ENCODE measurements at regions not wholly inside any gene's neighbourhood (a gene's known extent, or its start where the extent isn't known, plus 50 kb on each side); places are given as distances from the start of the nearest gene placed in this dataset.

DNA sequence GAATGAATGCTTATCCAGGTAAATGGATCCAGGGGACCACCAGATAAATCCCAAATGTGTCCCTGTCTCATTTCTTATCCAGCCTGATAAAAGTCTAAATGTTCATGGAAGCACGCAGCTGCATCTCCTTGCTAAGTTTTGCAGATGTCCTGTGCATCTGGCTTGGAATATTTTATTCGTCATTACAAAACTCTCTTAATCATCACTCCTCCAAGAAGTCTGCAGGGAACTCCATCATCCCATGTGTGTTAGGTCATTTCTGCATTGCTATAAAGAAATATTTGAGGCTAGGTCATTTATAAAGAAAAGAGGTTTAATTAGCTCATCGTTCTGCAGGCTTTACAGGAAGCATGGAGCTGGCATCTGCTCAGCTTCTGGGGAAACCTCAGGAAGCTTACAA lies 297.2 kb downstream of the HS3ST1 start:
- Histone ChIP-seq H3K27me3 (ENCODE audit: insufficient read depth, low read length) (no peaks in the 10 kb centered on the region), H3K9me3 (ENCODE audit: low read length) (no peaks in the 10 kb centered on the region), H3K4me2 (ENCODE audit: low read length) (no peak overlapping the region), H3K4me1 (ENCODE audit: insufficient read depth, low read length, severe bottlenecking) (no peaks in the 10 kb centered on the region), H3K9ac (ENCODE audit: low read length) (no peak overlapping the region), H3F3A (ENCODE audit: insufficient read depth, low read length) (no peaks in the 10 kb centered on the region), H3K36me3 (ENCODE audit: insufficient read depth, low read length) (no peaks in the 10 kb centered on the region), H3K27ac (ENCODE audit: low read depth, low read length, poor library complexity, severe bottlenecking) (no peak overlapping the region), H4K20me1 (ENCODE audit: insufficient read depth, low read length) (no peaks in the 10 kb centered on the region), H2AFZ (ENCODE audit: low read length) (no peak overlapping the region), H3K9me2 (ENCODE audit: low read depth, low read length) (no peaks in the 10 kb centered on the region), H3K4me3 (ENCODE audit: low read depth, low read length, poor library complexity, severe bottlenecking) (no peak overlapping the region), H3K79me2 (ENCODE audit: insufficient read depth, low read length) (no peaks in the 10 kb centered on the region)
- TF ChIP-seq, protein P1, sequence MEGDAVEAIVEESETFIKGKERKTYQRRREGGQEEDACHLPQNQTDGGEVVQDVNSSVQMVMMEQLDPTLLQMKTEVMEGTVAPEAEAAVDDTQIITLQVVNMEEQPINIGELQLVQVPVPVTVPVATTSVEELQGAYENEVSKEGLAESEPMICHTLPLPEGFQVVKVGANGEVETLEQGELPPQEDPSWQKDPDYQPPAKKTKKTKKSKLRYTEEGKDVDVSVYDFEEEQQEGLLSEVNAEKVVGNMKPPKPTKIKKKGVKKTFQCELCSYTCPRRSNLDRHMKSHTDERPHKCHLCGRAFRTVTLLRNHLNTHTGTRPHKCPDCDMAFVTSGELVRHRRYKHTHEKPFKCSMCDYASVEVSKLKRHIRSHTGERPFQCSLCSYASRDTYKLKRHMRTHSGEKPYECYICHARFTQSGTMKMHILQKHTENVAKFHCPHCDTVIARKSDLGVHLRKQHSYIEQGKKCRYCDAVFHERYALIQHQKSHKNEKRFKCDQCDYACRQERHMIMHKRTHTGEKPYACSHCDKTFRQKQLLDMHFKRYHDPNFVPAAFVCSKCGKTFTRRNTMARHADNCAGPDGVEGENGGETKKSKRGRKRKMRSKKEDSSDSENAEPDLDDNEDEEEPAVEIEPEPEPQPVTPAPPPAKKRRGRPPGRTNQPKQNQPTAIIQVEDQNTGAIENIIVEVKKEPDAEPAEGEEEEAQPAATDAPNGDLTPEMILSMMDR (IDR thresholded peaks at IDR 0.05; ENCODE audit: low read length) = no peak
- TF ChIP-seq EZH2 (IDR thresholded peaks at IDR 0.05; ENCODE audit: borderline replicate concordance, low read length) = no peak

DNA sequence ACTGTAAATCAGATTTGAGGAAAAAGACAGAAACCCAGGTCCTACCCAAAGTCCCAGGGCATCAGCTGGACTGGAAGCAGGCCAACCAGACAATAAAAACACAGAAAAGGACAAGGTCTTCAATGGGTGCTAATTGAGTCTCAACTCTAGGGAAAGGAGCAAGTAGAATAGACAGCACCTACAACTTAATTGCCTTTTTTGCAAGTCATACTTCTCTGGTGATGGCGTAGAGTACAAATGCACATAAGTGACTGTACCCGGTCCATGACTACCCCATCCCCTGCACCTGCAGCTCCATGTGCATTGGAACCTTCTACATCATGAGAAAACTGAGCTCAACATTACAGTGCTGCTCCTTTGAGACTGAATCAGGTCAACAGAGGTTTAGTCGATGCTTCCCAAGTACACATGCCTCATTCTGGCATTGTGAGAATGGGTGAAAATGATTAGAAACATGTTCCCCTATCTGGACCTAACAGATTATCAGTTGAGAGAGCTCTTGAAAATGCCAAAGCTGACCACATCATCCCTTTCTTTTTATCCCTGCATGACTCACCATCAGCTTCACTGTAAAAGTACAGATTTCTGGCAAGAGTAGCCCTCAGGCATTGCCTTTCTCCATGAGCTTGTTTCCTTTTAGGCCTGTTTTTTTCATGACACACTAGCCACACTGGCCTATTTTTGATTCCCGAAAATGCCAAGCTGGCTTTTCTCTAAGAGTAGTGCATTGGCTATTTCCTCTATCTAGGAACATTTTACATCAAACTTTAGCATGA lies 298.3 kb downstream of the HS3ST1 start:
- H3F3A ChIP-seq (ENCODE audit: insufficient read depth, low read length) = no peaks in the 10 kb centered on the region
- no peaks in the 10 kb centered on the region for H3K9me2 ChIP-seq (ENCODE audit: low read depth, low read length)
- H3K27me3 ChIP-seq (ENCODE audit: insufficient read depth, low read length) = no peaks in the 10 kb centered on the region
- no peaks in the 10 kb centered on the region for H3K36me3 ChIP-seq (ENCODE audit: insufficient read depth, low read length)
- no peak overlapping the region for H3K27ac ChIP-seq (ENCODE audit: low read depth, low read length, poor library complexity, severe bottlenecking)
- no peaks in the 10 kb centered on the region for H3K79me2 ChIP-seq (ENCODE audit: insufficient read depth, low read length)
- no peak overlapping the region for H2AFZ ChIP-seq (ENCODE audit: low read length)
- no peaks in the 10 kb centered on the region for H3K4me1 ChIP-seq (ENCODE audit: insufficient read depth, low read length, severe bottlenecking)
- no peak overlapping the region for H3K4me3 ChIP-seq (ENCODE audit: low read depth, low read length, poor library complexity, severe bottlenecking)
- no peak for TF ChIP-seq EZH2 (IDR thresholded peaks at IDR 0.05; ENCODE audit: borderline replicate concordance, low read length)
- TF ChIP-seq, protein P1 (IDR thresholded peaks at IDR 0.05; ENCODE audit: low read length) = no peak
- H3K9me3 ChIP-seq (ENCODE audit: low read length) = no peaks in the 10 kb centered on the region
- no peaks in the 10 kb centered on the region for H4K20me1 ChIP-seq (ENCODE audit: insufficient read depth, low read length)
- H3K4me2 ChIP-seq (ENCODE audit: low read length) = no peak overlapping the region
- no peak overlapping the region for H3K9ac ChIP-seq (ENCODE audit: low read length)

DNA sequence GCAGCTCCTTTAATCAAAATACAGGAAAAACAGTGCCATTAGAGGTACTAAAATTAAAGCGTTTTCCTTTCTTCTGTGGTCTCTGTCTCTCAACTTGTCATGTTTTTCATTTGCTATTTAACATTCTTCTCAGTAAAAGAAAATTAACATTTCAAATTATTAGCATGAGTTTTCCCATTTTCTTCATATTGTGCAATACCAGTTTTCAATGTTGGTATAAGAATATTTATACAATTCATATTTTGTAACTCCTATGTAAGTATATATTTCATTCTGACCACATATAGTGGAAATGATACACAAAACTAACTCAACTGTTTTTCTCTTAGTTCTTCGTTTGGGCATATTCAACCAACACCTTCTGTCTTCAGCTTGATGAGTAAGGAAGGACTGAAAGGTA lies 308.3 kb downstream of the HS3ST1 start:
- no peaks in the 10 kb centered on the region for H3K4me1 ChIP-seq (ENCODE audit: insufficient read depth, low read length, severe bottlenecking)
- no peak overlapping the region for H3K9ac ChIP-seq (ENCODE audit: low read length)
- no peaks in the 10 kb centered on the region for H3K9me3 ChIP-seq (ENCODE audit: low read length)
- H3K27ac ChIP-seq (ENCODE audit: low read depth, low read length, poor library complexity, severe bottlenecking) = no peak overlapping the region
- H3K4me3 ChIP-seq (ENCODE audit: low read depth, low read length, poor library complexity, severe bottlenecking) = no peak overlapping the region
- no peaks in the 10 kb centered on the region for H3K36me3 ChIP-seq (ENCODE audit: insufficient read depth, low read length)
- no peaks in the 10 kb centered on the region for H3K79me2 ChIP-seq (ENCODE audit: insufficient read depth, low read length)
- no peak overlapping the region for H2AFZ ChIP-seq (ENCODE audit: low read length)
- H3K4me2 ChIP-seq (ENCODE audit: low read length) = no peak overlapping the region
- H3K9me2 ChIP-seq (ENCODE audit: low read depth, low read length) = no peaks in the 10 kb centered on the region
- no peaks in the 10 kb centered on the region for H3K27me3 ChIP-seq (ENCODE audit: insufficient read depth, low read length)
- H4K20me1 ChIP-seq (ENCODE audit: insufficient read depth, low read length) = no peaks in the 10 kb centered on the region
- TF ChIP-seq EZH2 (IDR thresholded peaks at IDR 0.05; ENCODE audit: borderline replicate concordance, low read length) = no peak
- TF ChIP-seq, protein P1 (IDR thresholded peaks at IDR 0.05; ENCODE audit: low read length) = no peak
- no peaks in the 10 kb centered on the region for H3F3A ChIP-seq (ENCODE audit: insufficient read depth, low read length)

All from OCI-LY1 (cell line).